UCSD-AML1 (cell line): ENCODE measurements at regions not wholly inside any gene's neighbourhood (a gene's known extent, or its start where the extent isn't known, plus 50 kb on each side); places are given as distances from the start of the nearest gene placed in this dataset.

Source experiments
- DNase-seq: peaks from one replicate; lab custom pipeline; 2025; ENCODE audit not compliant: unreplicated experiment; lab: John Stamatoyannopoulos, UW

DNA sequence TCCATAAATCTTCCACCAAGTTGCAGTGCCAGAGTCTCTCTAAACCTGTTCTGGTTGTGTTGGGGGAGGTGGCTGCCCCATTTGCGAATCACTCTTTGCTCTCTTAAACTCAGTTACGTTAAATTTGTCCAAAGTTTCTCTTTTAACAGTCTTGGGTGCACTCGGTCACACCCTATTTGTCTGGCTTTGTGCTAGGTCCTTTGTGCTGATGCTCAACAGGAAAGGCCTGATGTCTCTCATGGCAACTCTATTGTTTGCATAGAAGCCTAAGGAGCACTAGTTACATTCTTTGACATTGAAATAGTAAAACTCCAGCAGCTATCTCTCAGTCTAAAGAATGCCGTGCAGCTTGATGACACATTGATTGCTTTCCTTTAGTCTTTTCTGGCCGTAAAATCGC, 105.1 kb downstream of the TRMT11 start:
- no peak for DNase-seq

DNA sequence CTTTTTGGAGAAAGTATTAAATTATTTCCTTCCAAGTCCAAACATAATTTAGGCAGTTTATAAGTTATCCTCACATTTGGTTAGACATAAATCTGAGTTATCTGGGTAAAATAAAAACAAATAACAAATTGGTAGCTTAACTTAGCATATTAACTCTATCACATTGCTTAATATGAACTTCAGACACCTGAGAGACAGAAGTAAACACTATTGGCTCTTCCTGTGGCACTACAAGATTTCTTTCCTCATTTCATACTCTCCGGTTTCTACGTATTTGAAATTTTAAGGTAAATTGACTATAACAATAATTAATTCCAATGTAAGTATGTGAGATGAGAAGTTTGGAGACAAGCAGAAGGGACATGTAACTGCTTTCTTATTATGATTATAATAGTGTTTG, 106.8 kb downstream of the TRMT11 start:
- DNase-seq = no peak

DNA sequence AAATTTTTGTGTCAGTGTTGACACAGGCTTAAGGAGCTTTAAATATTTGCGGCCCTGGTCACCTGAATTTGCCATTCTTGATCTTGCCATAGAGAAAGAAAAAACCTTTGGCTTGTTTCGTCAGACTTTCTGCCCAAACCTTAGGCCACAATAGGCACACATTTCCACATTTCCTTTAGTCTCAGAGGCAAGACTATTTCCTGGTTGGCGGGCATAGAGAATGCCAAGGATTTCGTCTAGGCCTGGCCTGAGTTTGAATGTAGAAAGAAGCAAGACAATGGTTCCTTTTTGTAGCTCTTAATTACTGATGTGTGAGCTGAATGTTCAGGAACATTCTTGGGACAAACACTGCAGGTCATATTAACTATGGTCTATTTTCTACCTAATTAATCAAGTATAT, 108.1 kb downstream of the TRMT11 start:
- DNase-seq = no peak

DNA sequence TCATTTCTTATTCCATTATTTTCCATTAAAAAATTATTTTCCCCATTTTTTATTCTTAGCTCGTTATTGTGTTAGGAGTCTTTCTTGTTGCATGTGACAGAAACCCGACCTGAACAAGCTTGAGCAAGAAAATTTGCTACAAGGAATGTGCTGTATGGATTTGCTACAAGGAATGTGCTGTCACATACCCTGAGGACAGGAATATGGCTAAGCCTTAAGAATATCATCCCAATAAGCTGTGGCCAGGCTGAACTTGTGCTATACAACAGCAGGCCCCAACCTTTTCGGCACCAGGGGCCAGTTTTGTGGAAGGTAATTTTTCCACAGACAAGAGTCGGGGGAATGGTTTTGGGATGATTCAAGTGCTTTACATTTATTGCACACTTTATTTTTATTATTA, 114.0 kb downstream of the TRMT11 start:
- no peak for DNase-seq

DNA sequence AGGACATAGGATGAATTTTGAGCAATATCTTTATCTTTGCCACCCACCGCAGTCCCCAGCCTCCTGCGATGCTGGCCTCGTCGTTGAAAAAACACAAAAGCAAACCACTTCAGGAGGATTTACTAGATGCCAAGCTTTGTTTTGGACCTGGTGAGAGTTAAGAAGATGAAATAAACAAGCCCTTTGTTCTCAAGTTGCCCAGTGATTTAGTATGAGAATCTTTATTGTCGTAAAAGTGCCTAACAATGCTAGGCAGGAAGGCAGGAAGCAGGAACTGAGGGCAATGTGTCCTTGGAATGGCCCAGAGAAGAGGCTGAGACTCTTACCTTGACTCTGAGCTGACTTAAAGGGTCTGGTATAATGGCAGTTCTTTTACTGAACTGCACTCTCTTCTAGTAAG, 116.0 kb downstream of the TRMT11 start:
- DNase-seq = no peak

DNA sequence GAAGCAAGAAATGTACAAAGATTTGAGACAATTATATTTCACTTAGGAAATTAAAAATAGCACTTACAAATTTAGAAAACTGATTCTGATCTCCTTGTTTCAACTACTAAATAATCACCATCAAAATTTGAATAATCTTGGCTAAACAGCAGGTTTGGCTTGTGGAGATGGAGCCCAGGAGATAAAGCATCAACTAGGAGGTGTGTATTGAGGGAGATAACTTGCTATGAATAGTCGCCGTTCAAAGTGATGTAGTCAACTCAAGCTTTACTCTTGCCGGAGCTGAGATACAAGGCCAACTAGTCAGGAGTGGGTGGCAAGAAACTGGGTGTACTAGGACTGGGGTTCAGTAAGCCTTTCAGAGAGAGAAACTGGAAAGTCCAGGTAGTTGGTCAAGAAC, 117.7 kb downstream of the TRMT11 start:
- no peak for DNase-seq

DNA sequence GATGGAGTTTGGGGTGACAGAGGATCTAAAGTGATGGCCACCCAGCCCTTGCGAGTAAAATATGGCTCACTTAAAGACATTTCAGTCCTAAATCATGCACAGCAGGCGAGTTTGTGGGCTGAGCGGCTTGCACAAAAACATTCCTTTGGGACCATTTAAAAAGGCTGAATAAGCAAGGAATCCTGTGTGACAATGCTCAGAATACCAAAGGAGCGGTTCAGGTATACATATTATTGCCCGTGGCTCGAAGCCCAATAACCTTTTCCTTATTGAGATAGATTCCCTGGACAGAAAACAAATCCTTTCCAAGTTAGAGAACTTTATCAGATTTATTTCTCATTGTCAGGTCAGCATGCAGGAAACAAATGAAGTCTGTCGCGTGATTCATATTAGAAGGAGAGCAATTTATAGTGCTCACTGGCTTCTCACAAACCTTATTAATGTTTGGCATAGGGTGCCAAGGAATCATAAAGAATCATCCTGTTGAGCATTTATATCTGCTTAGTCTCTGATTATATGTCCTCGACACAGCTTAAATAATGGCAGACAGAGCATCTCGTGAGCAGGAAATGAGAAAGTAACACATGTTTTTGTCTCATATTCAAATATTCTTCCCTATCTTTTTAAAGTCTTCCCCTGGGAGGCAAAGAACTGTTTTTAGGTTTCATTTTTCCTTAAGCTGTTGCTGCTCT, 121.3 kb downstream of the TRMT11 start:
- DNase-seq = no peak

DNA sequence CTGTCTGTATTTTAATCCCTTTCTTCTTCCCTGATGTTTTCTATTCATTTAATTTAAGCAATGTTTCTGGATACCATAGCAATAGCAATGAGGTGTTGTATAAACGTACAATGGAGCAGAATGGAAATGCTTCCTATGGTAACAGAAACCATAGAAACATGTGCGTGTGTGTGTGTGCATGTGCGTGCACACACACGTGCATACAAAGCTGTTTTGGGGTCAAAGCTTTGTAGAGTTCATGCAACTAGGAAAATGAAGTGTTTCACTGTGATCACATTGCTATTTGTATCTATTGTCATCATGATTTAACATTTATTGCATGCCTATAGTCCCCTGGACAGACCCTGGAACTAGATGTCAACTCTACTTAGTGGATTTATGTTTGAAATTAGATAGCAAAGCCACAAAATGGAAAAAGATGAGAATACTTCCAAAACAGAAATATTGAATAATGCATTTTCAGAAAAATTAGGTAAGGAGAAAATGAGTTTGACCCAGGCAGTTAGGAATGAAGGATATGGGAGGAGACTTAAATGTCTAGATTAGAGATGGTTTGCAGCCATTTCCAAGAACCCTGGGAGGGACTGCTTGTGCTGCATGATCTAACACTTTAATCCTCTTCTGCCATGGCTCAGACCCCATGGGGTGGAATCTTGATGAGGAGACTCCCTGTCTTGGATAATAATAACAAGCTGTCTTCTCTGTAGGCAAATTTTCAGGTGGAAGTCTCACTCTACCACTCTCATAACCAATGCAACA, 124.4 kb downstream of the TRMT11 start:
- no peak for DNase-seq

DNA sequence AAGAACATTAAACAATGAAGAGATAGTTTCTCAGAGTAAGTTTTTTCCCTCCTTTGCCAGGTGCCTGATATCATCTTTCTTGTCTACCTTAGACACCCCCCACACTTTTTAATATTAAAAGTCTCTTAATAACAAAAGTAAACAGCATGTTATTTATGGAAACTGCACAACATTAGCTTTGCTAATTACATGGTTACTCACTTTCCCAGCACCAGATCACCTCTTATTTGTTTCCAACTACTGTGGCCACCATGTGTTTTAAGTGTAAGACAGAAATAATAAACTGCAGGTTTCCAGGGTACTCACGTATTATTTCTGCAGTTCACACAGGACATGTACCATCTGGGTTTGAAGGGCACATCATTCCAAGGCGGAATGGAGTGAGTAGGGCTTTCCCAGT, 125.0 kb downstream of the TRMT11 start:
- DNase-seq = no peak

DNA sequence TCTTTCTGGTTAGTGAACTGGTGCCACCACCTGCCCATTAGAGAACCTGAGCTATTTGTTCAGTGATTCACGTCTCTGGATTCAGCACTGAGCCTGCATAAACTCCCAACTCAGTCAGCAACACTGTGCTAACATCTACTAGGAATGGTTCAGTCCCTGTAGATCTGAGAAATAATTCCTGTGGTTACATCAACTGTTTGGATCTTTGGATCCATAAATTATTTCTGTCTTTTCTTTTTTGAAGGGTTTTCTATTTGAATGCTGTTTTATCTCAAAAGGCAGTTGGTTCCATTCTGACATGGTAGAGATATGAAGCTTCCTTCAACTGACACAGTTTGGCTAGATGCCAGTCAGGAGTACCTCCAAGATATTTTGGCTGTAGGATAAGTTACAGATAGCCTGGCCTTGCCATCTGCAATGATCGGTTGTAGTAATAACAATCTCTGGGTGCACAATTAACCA, 125.9 kb downstream of the TRMT11 start:
- no peak for DNase-seq

DNA sequence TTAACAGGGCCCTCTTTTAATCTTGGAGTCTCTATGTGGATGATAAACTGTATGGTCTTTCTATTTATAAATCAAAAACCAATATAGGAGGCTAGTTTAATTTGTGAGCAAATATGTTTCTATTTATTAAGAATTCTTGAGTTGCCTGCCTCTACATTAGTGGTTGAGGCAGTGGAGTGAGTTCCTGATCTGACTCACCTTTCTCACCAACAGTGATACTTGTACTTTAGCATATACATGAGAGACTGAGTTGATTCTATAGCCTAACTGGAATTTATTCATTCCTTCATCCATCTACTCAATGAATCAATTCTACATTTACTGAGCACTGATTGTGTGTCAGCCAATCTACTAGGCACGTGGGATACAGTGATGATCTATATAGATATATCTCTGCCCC, 126.9 kb downstream of the TRMT11 start:
- DNase-seq = no peak

DNA sequence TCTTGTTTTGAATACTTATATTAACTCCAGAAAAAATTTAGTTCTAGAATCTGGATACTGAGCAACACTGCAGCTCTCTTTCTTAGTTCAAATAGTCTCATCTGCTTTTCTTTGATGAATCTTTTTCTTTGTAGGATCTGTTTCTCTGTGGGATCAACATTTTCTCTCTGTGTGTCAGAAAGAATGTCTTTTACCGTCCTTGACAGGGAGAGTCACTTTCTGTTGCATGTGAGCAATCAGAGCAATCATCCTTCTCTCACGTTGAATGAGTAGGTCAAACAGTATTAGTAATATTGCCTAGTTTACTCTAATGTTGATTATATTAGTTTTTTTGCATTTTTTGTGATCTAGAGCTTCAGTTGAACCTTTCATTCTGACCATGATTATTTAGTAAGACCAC, 130.9 kb downstream of the TRMT11 start:
- no peak for DNase-seq

DNA sequence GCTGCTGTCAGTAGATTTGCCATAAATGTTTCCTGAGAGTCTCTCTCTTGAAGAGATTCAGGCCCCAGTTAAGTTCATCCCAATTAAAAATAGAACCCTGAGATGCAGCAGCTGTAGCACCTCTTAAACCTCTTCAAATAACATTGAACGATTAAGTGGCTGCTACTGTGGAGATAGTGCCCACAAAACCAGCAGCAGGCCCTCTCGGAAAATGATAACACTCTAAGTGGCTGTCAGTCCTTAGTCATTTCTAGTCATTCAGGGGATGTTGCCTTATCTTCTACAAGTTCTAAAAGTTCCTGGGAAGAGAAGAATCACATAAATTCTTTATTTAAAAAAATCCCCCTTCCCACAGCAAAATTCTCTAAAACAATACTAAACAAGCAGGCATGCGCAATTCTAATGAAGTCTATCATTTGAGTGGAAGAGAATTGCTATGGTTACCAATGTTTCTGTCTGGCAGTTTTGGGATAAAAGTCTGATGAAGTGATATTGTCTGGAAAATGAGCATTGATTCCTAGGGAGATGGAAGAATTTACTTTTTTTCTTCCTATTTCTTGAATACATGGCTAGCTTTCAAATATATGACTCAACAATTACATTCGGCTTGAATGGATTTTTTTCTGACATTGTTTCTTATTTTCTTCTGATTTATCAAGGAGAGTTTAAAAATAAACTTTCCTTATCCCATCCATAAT, 131.9 kb downstream of the TRMT11 start:
- DNase-seq = no peak

DNA sequence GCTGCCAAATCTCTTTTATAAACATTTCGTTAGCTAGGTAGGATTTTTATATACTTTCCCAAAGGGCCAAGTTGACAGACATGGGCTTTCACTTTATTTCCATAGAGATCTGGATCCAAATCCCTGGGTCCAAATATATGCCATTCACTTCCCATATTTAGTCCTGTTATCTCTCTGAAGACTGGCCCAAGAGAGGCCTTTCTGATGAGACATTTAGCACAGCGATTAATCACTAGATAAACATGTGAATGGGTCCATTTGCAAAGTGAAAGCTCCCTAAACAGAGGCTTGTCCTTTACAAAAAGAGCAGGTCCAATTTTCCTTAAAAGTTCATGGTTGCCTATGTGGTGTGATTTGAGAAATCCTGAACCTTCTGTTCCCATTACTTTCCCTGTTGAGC, 132.6 kb downstream of the TRMT11 start:
- DNase-seq = no peak

DNA sequence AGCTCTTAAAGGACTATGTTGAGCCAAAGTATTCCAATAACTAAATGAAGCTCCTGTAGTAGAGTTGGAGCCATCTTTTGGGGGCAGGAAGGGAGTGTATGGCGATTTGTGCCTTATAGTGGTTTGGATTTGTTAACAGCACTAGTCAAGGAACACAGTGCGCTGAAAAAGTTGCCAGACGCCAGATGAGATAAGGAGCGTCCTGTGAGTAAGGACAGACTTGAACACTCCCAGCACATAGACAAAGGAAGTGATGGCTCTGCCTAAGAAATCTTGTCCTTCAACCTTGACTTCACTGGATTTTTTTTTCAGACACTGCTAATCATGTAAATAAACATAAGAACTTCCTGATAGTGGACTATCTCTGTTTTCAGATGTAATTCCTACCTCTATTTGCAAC, 136.9 kb downstream of the TRMT11 start:
- no peak for DNase-seq

DNA sequence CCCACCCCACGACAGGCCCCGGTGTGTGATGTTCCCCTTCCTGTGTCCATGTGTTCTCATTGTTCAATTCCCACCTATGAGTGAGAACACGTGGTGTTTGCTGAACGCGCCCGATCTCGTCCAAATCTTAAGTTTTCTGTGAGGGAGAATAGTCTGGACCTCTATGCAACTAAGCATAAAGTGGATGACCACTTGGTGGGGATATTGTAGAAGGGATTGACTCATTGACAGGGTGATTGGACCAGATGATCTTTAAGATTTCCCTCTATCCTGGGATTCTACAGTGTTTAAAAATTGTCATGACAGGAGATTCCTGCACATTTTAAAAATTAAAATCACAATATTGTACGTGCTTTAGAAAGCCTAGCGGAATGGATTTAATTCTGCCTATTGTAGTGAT, 141.3 kb downstream of the TRMT11 start:
- DNase-seq = no peak

DNA sequence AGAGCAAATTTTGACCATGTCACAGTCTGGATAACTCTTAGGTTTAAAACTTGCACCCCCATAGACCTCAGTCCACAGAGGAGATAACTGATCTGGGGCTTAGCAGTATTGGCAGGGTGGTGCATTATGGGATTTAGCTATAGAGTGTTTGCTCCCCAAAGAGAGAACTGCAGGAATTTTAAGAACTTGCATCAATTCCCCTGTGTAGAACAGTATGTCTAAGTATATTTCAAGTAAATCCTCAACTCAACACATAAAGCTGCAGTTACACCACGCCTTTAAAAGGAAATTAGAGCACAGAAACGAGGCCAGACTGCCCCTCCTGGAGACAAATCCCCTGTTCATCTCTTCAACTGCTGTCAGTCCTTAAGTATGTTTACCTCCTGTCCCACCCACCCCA, 144.9 kb downstream of the TRMT11 start:
- no peak for DNase-seq

DNA sequence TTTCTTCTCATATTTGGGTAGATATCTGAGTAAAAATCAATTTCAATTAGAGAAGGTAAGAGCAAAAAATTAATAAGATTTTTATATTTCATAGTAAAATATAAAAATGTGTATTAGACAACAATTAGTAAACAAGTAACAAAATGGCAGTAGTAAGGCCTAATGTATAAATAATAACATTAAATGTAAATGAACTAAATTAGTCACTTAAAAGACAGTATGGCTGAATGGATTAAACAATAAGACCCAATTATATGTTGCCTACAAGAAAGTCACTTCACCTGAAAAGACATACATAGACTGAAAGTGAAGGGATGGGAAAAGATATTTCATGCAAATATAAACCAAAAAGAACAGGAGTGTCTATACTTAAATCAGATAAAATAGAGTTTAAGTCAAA, 147.6 kb downstream of the TRMT11 start:
- no peak for DNase-seq

DNA sequence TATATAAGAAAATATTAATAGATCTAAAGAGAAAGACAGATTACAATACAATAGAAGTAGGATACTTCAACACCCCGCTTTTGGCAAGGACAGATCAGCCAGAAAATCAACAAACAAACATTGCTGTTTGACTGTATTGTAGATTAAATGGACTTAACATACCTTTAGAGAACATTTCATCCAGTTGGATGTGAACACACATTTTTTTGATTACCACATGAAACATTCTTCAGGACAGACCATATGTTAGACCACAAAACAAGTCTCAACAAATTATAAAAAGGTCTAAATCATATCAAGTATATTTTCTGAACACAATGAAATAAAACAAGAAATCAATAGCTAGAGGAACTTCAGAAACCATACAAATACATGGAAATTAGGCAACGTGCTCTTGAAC, 148.2 kb downstream of the TRMT11 start:
- no peak for DNase-seq

DNA sequence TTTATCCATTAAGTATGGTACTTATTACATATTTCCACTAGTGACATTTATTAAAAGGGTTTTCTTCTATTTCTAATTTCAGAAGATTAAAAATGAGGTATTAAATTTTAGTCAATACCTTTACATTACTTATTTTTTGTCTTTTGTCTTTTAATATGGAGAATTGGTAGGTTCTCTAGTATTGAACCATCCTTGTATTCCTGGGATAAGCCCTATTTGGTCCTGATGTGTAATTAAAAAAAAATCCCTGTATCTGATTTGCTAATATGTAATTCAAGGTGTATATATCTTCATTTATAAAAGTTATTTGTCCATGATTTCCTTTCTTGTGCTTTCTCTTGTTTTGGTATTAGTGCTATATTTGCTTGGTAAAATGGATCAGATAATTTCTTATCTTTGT, 153.7 kb downstream of the TRMT11 start:
- no peak for DNase-seq

DNA sequence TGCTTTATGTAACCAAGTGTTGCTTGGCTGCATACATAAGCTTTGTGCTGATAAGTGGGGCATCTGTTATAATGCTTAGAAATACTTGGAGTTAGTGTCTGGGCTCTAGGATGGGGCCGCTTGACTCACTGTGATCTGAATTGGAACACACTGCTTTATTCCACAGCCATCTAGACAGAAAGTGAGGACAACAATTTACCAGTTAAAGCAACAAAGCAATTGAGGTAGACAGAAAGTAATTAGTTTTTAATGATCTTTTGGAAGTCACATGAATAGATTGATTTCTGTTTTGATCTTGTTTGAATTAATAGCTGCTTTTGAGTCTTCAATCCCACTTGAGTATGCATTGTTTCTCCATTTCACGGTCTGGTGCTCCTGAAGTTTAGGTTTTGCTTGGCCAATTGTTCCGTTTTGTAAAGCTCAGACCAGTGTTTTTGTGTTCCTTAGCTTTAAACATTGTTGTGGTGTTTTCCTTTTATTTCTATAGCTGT, 157.5 kb downstream of the TRMT11 start:
- DNase-seq = no peak

DNA sequence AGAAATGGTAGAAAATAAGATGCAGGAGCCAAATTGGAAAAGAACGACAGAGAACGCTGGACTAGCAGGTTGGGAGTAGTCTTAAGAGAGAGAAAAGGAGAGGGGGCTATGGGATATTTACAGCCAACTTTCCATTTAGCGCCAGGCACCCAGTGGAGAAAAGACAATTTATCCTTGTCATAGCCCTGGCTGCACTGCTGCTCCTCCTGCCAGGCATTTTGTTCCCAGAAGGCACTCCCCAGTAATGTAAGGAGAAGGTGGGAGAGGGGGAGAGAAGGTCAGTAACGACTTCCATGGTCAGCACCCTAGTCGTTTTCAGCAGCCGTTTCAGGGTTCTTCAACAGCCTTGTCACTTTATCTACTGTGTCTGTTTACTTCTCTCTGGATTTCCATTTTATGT, 159.0 kb downstream of the TRMT11 start:
- DNase-seq = no peak
